ENCODE measurements at regions not wholly inside any gene's neighbourhood (a gene's known extent, or its start where the extent isn't known, plus 50 kb on each side); places are given as distances from the start of the nearest gene placed in this dataset.

GRCh38 chr3:6770397-6770690, 90.6 kb upstream of the GRM7 start:
- POLR2A ChIA-PET: no interaction called here
- no peaks in the 10 kb centered on the region for H3K4me1 Mint-ChIP-seq (ENCODE audit: low read depth)
- no peak overlapping the region for H3K27ac Mint-ChIP-seq
- no peaks in the 10 kb centered on the region for H3K27me3 Mint-ChIP-seq
- intact Hi-C loops (cut with micrococcal nuclease): no loop called here
- CTCF ChIA-PET: no interaction called here
- H3K9me3 Mint-ChIP-seq: peaks cover 2% of the 10 kb centered on the region
- DNase-seq (no peak), ATAC-seq (no peak)
- H3K4me3 Mint-ChIP-seq: no peak overlapping the region
- TF ChIP-seq CTCF (IDR thresholded peaks at IDR 0.05): no peak
- H3K36me3 Mint-ChIP-seq (ENCODE audit: low read depth): no peaks in the 10 kb centered on the region

GRCh38 chr3:6771171-6771570, 89.7 kb upstream of the GRM7 start:
- ChIA-PET POLR2A (no interaction called here), CTCF (no interaction called here)
- DNase-seq: no peak
- H3K27me3 Mint-ChIP-seq: no peaks in the 10 kb centered on the region
- no peak overlapping the region for H3K27ac Mint-ChIP-seq
- ATAC-seq: no peak
- H3K9me3 Mint-ChIP-seq: peaks cover 2% of the 10 kb centered on the region
- no peaks in the 10 kb centered on the region for H3K4me1 Mint-ChIP-seq (ENCODE audit: low read depth)
- no peak overlapping the region for H3K4me3 Mint-ChIP-seq
- intact Hi-C loops (cut with micrococcal nuclease): no loop called here
- no peaks in the 10 kb centered on the region for H3K36me3 Mint-ChIP-seq (ENCODE audit: low read depth)
- no peak for TF ChIP-seq CTCF (IDR thresholded peaks at IDR 0.05)

- Mint-ChIP-seq H3K36me3 (ENCODE audit: low read depth) (no peaks in the 10 kb centered on the region), H3K9me3 (peaks cover 2% of the 10 kb centered on the region), H3K4me3 (no peak overlapping the region), H3K27me3 (no peaks in the 10 kb centered on the region), H3K27ac (no peak overlapping the region), H3K4me1 (ENCODE audit: low read depth) (no peaks in the 10 kb centered on the region)
- intact Hi-C loops (cut with micrococcal nuclease): no loop called here
- ATAC-seq: no peak
- ChIA-PET CTCF (no interaction called here), POLR2A (no interaction called here)
- no peak for TF ChIP-seq CTCF (IDR thresholded peaks at IDR 0.05)
- DNase-seq: peak; percentile 8
These were observed 81.8 kb upstream of the GRM7 start for GRCh38 chr3:6779140-6779539.

GRCh38 chr3:6781092-6781491, 79.8 kb upstream of the GRM7 start:
- no peak for TF ChIP-seq CTCF (IDR thresholded peaks at IDR 0.05)
- ATAC-seq (no peak), DNase-seq (no peak)
- Mint-ChIP-seq H3K36me3 (ENCODE audit: low read depth) (no peaks in the 10 kb centered on the region), H3K27ac (no peak overlapping the region), H3K9me3 (peaks cover 2% of the 10 kb centered on the region), H3K4me3 (no peak overlapping the region), H3K4me1 (ENCODE audit: low read depth) (no peaks in the 10 kb centered on the region), H3K27me3 (no peaks in the 10 kb centered on the region)
- intact Hi-C loops (cut with micrococcal nuclease): no loop called here
- ChIA-PET CTCF (no interaction called here), POLR2A (no interaction called here)

- Mint-ChIP-seq H3K4me3 (no peak overlapping the region), H3K27ac (no peak overlapping the region), H3K36me3 (ENCODE audit: low read depth) (no peaks in the 10 kb centered on the region), H3K27me3 (no peaks in the 10 kb centered on the region), H3K4me1 (ENCODE audit: low read depth) (no peaks in the 10 kb centered on the region), H3K9me3 (peaks cover 3% of the 10 kb centered on the region)
- CTCF ChIA-PET: no interaction called here
- no peak for TF ChIP-seq CTCF (IDR thresholded peaks at IDR 0.05)
- DNase-seq (no peak), ATAC-seq (no peak)
- intact Hi-C loops (cut with micrococcal nuclease): no loop called here
- POLR2A ChIA-PET: no interaction called here
These were observed 75.2 kb upstream of the GRM7 start for GRCh38 chr3:6785726-6786125.
